ENCODE measurements at regions not wholly inside any gene's neighbourhood (a gene's known extent, or its start where the extent isn't known, plus 50 kb on each side); places are given as distances from the start of the nearest gene placed in this dataset.

DNA sequence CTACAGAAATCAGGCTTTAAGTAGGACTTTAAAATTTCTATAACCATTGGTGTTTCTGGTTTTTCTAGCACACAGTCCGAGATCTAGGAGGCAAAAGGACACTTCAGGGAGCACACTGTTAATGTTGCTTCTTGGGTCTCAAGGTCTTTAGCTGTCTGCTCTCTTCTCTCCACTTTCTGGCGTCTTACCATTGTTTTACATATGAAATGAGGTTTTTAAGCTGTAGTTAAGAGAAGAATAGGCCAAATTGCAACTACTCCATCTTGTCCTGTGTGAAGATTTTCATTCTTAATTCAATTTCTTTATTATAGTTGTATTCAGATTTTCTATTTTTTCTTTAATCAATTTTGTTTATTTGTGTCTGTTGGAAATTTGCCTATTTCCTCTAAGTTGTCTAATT lies 151.4 kb downstream of the WNT7A start:
- WGBS: 48% methylated on average over 2 of the region's 2 CpGs
- Histone ChIP-seq H3K36me3 (no peaks in the 10 kb centered on the region), H3K27me3 (replicated peaks; ENCODE audit: insufficient read depth) (no peaks in the 10 kb centered on the region), H3K9me3 (no peaks in the 10 kb centered on the region), H3K27ac (no peak overlapping the region), H3K4me3 (no peak overlapping the region), H3K4me1 (replicated peaks) (no peaks in the 10 kb centered on the region)
- TF ChIP-seq POLR2AphosphoS5 (IDR thresholded peaks at IDR 0.05) (no peak), CTCF (IDR thresholded peaks at IDR 0.05) (no peak), POLR2A (IDR thresholded peaks at IDR 0.05) (no peak)
- no peak for DNase-seq (ENCODE audit: low spot score)
- intact Hi-C loops (cut with DNase I): no loop called here

DNA sequence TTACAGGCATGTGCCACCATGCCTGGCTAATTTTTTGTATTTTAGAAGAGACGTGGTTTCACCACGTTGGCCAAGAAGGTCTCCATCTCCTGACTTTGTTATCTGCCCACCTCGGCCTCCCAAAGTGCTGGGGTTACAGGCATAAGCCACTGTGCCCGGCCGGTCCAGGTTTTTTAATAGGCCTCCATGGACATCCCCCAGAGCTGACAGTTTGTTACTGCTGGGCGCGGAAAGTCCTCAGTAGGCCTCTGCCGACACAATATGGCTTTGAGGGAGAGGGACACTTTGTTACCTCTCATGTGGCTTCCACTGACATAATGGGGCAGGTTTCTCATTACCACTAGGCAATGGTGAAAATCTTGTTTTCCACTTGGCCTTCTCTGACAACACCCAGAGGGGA lies 152.0 kb downstream of the WNT7A start:
- intact Hi-C loops (cut with DNase I): no loop called here
- TF ChIP-seq POLR2A (IDR thresholded peaks at IDR 0.05): no peak
- no peak for TF ChIP-seq POLR2AphosphoS5 (IDR thresholded peaks at IDR 0.05)

DNA sequence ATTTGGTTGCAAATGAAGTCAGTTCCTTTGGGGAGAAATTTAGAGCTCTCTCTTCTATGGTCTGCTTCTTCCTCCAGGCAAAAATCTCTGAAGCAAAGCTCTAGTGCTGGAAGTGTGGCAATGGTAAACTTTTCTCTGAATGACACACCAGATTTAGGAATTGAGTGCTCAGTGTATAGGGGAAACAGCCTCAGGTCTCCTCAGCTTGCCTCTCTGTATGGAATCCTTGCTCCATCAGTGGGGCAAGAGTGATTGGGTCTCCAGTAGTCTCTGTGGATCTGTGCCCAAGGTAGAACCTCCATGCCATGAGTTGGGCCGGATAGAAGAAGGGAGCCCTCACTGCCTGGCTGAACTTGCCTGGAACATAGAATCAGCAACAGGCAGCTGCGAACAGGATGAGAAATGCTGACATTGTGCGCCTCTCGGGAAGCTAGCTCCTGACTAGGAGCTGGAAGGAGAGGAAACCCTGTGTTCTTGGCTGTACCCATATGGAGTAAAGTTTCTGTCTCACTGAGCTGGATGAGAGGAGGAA lies 156.1 kb downstream of the WNT7A start:
- Histone ChIP-seq H3K4me1 (replicated peaks) (no peaks in the 10 kb centered on the region), H3K36me3 (no peaks in the 10 kb centered on the region), H3K4me3 (no peak overlapping the region), H3K9me3 (no peaks in the 10 kb centered on the region), H3K27ac (no peak overlapping the region), H3K27me3 (replicated peaks; ENCODE audit: insufficient read depth) (no peaks in the 10 kb centered on the region)
- intact Hi-C loops (cut with DNase I): no loop called here
- WGBS: 95% methylated on average over 4 of the region's 4 CpGs
- no peak for DNase-seq (ENCODE audit: low spot score)
- TF ChIP-seq POLR2AphosphoS5 (IDR thresholded peaks at IDR 0.05) (no peak), CTCF (IDR thresholded peaks at IDR 0.05) (no peak), POLR2A (IDR thresholded peaks at IDR 0.05) (no peak)

More for the DNA sequence above, 152.0 kb downstream of the WNT7A start:
- no peak for DNase-seq (ENCODE audit: low spot score)
- Histone ChIP-seq H3K27me3 (replicated peaks; ENCODE audit: insufficient read depth) (no peaks in the 10 kb centered on the region), H3K9me3 (no peaks in the 10 kb centered on the region), H3K36me3 (no peaks in the 10 kb centered on the region), H3K4me1 (replicated peaks) (no peaks in the 10 kb centered on the region), H3K4me3 (no peak overlapping the region), H3K27ac (no peak overlapping the region)
- WGBS: 73% methylated on average over 8 of the region's 8 CpGs

DNA sequence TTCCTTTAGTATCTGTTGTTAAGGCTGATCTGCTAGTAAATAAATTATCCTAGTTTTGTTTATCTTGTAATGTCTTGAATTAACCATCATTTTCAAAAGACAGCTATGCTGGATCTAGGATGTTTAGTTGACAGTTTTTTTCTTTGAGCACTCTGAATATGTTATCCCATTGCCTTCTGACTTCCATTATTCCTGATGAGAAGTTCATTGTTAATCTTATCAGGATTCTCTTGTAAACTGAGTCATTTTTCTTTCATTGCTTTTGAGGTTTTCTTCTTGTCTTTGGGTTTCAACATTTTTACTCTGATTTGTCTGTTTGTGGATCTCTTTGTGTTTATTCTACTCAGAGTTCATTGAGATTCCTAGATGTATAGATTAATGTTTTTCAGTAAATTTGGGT lies 157.7 kb downstream of the WNT7A start:
- no peak for TF ChIP-seq POLR2AphosphoS5 (IDR thresholded peaks at IDR 0.05)
- TF ChIP-seq CTCF (IDR thresholded peaks at IDR 0.05): no peak
- no peak for TF ChIP-seq POLR2A (IDR thresholded peaks at IDR 0.05)
- intact Hi-C loops (cut with DNase I): no loop called here
- Histone ChIP-seq H3K4me3 (no peak overlapping the region), H3K4me1 (replicated peaks) (no peaks in the 10 kb centered on the region), H3K9me3 (no peaks in the 10 kb centered on the region), H3K27me3 (replicated peaks; ENCODE audit: insufficient read depth) (no peaks in the 10 kb centered on the region), H3K27ac (no peak overlapping the region), H3K36me3 (no peaks in the 10 kb centered on the region)
- DNase-seq (ENCODE audit: low spot score): no peak

- WGBS: 69% methylated on average over 7 of the region's 7 CpGs
- Histone ChIP-seq H3K4me1 (replicated peaks) (no peaks in the 10 kb centered on the region), H3K27me3 (replicated peaks; ENCODE audit: insufficient read depth) (no peaks in the 10 kb centered on the region), H3K27ac (no peak overlapping the region), H3K4me3 (no peak overlapping the region), H3K36me3 (no peaks in the 10 kb centered on the region), H3K9me3 (no peaks in the 10 kb centered on the region)
- intact Hi-C loops (cut with DNase I): no loop called here
- TF ChIP-seq CTCF (IDR thresholded peaks at IDR 0.05) (no peak), POLR2AphosphoS5 (IDR thresholded peaks at IDR 0.05) (no peak)
- DNase-seq (ENCODE audit: low spot score): no peak
Measured at GRCh38 chr3:13718436-13718835, 161.4 kb downstream of the WNT7A start.

All from prostate gland (tissue), 2 donors.